Esophagus (tissue), 2 donors: ENCODE measurements at regions not wholly inside any gene's neighbourhood (a gene's known extent, or its start where the extent isn't known, plus 50 kb on each side); places are given as distances from the start of the nearest gene placed in this dataset.

Experiments used
- H3K27ac ChIP-seq, 2 donors: one replicate each; pipeline ENCODE4 v1.5.1; 2013; ENCODE audit warnings: low read depth in 2 of 2, mild to moderate bottlenecking in 2 of 2, inconsistent platforms in 1 of 2, low read length in 1 of 2, moderate library complexity in 1 of 2
- H3K27me3 ChIP-seq, 2 donors: one replicate each; pipeline ENCODE4 v1.6.1; 2013; ENCODE audit warnings: low read length in 2 of 2, control low read depth in 1 of 2, mild to moderate bottlenecking in 1 of 2; ENCODE audit not compliant: insufficient read depth in 2 of 2, control insufficient read depth in 1 of 2
- H3K36me3 ChIP-seq, 2 donors: one replicate each; pipeline ENCODE4 v1.6.1; 2013; ENCODE audit warnings: low read length in 1 of 2; ENCODE audit not compliant: control insufficient read depth in 2 of 2, insufficient read depth in 2 of 2
- H3K4me1 ChIP-seq, 2 donors: one replicate each; pipeline ENCODE4 v1.6.1; 2013; ENCODE audit warnings: low read length in 1 of 2; ENCODE audit not compliant: control insufficient read depth in 2 of 2, insufficient read depth in 2 of 2
- H3K4me3 ChIP-seq, 2 donors: one replicate each; pipeline ENCODE4 v1.5.1; 2013; ENCODE audit warnings: low read length in 2 of 2, mild to moderate bottlenecking in 2 of 2, low read depth in 1 of 2, moderate library complexity in 1 of 2
- H3K9me3 ChIP-seq, 2 donors: one replicate each; pipeline ENCODE4 v1.6.1; 2013; ENCODE audit warnings: mild to moderate bottlenecking in 2 of 2, low read depth in 1 of 2, low read length in 1 of 2, moderate library complexity in 1 of 2; ENCODE audit not compliant: control insufficient read depth in 2 of 2, insufficient read depth in 1 of 2
- WGBS, 2 donors: extraction: QIAGEN DNeasy Blood & Tissue Kit; methylation state at CpG; one replicate each; pipeline ENCODE4 v1.1.7; 2013; 5-methylcytosine and 5-hydroxymethylcytosine counted together
- donor health status: healthy with polysubstance abuse.
- donor health status: Bipolar disorder and iron deficiency.

- H3K36me3 ChIP-seq: no peaks in the 10 kb centered on the region
- no peaks in the 10 kb centered on the region for H3K9me3 ChIP-seq
- no peak overlapping the region for H3K27ac ChIP-seq
- no peaks in the 10 kb centered on the region for H3K27me3 ChIP-seq
- H3K4me3 ChIP-seq: no peak overlapping the region
- 69 to 77% methylated on average over 3 of the region's 3 CpGs for WGBS, 2 donors
- no peaks in the 10 kb centered on the region for H3K4me1 ChIP-seq
Measured at GRCh38 chr17:72282439-72283029, 161.7 kb downstream of the SOX9 start.

- Histone ChIP-seq H3K4me1 (no peaks in the 10 kb centered on the region), H3K27me3 (no peaks in the 10 kb centered on the region), H3K27ac (no peak overlapping the region), H3K4me3 (no peak overlapping the region), H3K9me3 (no peaks in the 10 kb centered on the region), H3K36me3 (no peaks in the 10 kb centered on the region)
- WGBS, 2 donors: 63 to 64% methylated on average over 4 of the region's 4 CpGs
Measured at GRCh38 chr17:72284806-72285205, 164.0 kb downstream of the SOX9 start.

- H3K27me3 ChIP-seq: no peaks in the 10 kb centered on the region
- no peaks in the 10 kb centered on the region for H3K36me3 ChIP-seq
- H3K9me3 ChIP-seq: no peaks in the 10 kb centered on the region
- H3K27ac ChIP-seq: no peak overlapping the region
- WGBS, 2 donors: 47 to 59% methylated on average over 4 of the region's 4 CpGs
- H3K4me1 ChIP-seq: no peaks in the 10 kb centered on the region
- H3K4me3 ChIP-seq: no peak overlapping the region
Measured at GRCh38 chr17:72287586-72287985, 166.8 kb downstream of the SOX9 start.

GRCh38 chr17:72294487-72294893 is 173.7 kb downstream of the SOX9 start:
- no peaks in the 10 kb centered on the region for H3K27me3 ChIP-seq
- 84 to 86% methylated on average over 3 of the region's 3 CpGs for WGBS, 2 donors
- no peaks in the 10 kb centered on the region for H3K36me3 ChIP-seq
- no peaks in the 10 kb centered on the region for H3K9me3 ChIP-seq
- no peak overlapping the region for H3K4me3 ChIP-seq
- no peaks in the 10 kb centered on the region for H3K4me1 ChIP-seq
- no peak overlapping the region for H3K27ac ChIP-seq

- H3K27me3 ChIP-seq: no peaks in the 10 kb centered on the region
- H3K9me3 ChIP-seq: no peaks in the 10 kb centered on the region
- 66 to 85% methylated on average over 4 of the region's 4 CpGs for WGBS, 2 donors
- no peaks in the 10 kb centered on the region for H3K36me3 ChIP-seq
- no peak overlapping the region for H3K27ac ChIP-seq
- no peak overlapping the region for H3K4me3 ChIP-seq
- peaks cover 0 to under 1% of the 10 kb centered on the region in 2 donors for H3K4me1 ChIP-seq
Measured at GRCh38 chr17:72295916-72296315, 175.1 kb downstream of the SOX9 start.

- Histone ChIP-seq H3K4me1 (peaks cover 0 to 2% of the 10 kb centered on the region in 2 donors), H3K36me3 (no peaks in the 10 kb centered on the region), H3K9me3 (no peaks in the 10 kb centered on the region), H3K27ac (no peak overlapping the region), H3K27me3 (no peaks in the 10 kb centered on the region), H3K4me3 (no peak overlapping the region)
- 25 to 40% methylated on average over 1 of the region's 1 CpG for WGBS, 2 donors
Measured at GRCh38 chr17:72296456-72296855, 175.6 kb downstream of the SOX9 start.

- H3K4me1 ChIP-seq: peaks cover 0 to 2% of the 10 kb centered on the region in 2 donors
- no peaks in the 10 kb centered on the region for H3K9me3 ChIP-seq
- 46 to 62% methylated on average over 9 of the region's 9 CpGs for WGBS, 2 donors
- H3K27ac ChIP-seq: no peak overlapping the region
- H3K27me3 ChIP-seq: no peaks in the 10 kb centered on the region
- no peak overlapping the region for H3K4me3 ChIP-seq
- H3K36me3 ChIP-seq: no peaks in the 10 kb centered on the region
Measured at GRCh38 chr17:72297326-72298115, 176.7 kb downstream of the SOX9 start.

- Histone ChIP-seq H3K36me3 (no peaks in the 10 kb centered on the region), H3K9me3 (no peaks in the 10 kb centered on the region), H3K27ac (no peak overlapping the region), H3K4me3 (no peak overlapping the region), H3K27me3 (no peaks in the 10 kb centered on the region), H3K4me1 (peaks cover 0 to 2% of the 10 kb centered on the region in 2 donors)
- WGBS, 2 donors: 52 to 71% methylated on average over 4 of the region's 4 CpGs
Measured at GRCh38 chr17:72299100-72299499, 178.3 kb downstream of the SOX9 start.

GRCh38 chr17:72299592-72299991 is 178.8 kb downstream of the SOX9 start:
- no peaks in the 10 kb centered on the region for H3K36me3 ChIP-seq
- no peaks in the 10 kb centered on the region for H3K9me3 ChIP-seq
- no peaks in the 10 kb centered on the region for H3K27me3 ChIP-seq
- H3K4me1 ChIP-seq: peaks cover 0 to 2% of the 10 kb centered on the region in 2 donors
- no peak overlapping the region for H3K27ac ChIP-seq
- WGBS, 2 donors: 71 to 75% methylated on average over 5 of the region's 5 CpGs
- no peak overlapping the region for H3K4me3 ChIP-seq

GRCh38 chr17:72301887-72302286 is 181.1 kb downstream of the SOX9 start:
- Histone ChIP-seq H3K27ac (no peak overlapping the region), H3K4me3 (no peak overlapping the region), H3K9me3 (no peaks in the 10 kb centered on the region), H3K4me1 (peaks cover 0 to 2% of the 10 kb centered on the region in 2 donors), H3K27me3 (no peaks in the 10 kb centered on the region), H3K36me3 (no peaks in the 10 kb centered on the region)
- 51 to 53% methylated on average over 2 of the region's 2 CpGs for WGBS, 2 donors
